Body of pancreas (tissue), 4 donors: ENCODE measurements at regions not wholly inside any gene's neighbourhood (a gene's known extent, or its start where the extent isn't known, plus 50 kb on each side); places are given as distances from the start of the nearest gene placed in this dataset.

Experiments
- POLR2A ChIP-seq, 3 donors: fragments of 450-650 bp; IDR thresholded peaks; one replicate each; pipeline ENCODE4 v1.6.1; 2016; ENCODE audit warnings: antibody characterized with exemption in 3 of 3, mild to moderate bottlenecking in 2 of 3
- TF ChIP-seq, protein P1 (sequence below), 7 experiments: fragments of 450-650 bp in 4 of 7; fragments of 200-600 bp in 3 of 7; sonication (generic) in 3 of 7; IDR thresholded peaks; one replicate each; pipeline ENCODE4 v1.5.1; 2016 to 2019; ENCODE audit warnings: antibody characterized with exemption in 7 of 7

DNA sequence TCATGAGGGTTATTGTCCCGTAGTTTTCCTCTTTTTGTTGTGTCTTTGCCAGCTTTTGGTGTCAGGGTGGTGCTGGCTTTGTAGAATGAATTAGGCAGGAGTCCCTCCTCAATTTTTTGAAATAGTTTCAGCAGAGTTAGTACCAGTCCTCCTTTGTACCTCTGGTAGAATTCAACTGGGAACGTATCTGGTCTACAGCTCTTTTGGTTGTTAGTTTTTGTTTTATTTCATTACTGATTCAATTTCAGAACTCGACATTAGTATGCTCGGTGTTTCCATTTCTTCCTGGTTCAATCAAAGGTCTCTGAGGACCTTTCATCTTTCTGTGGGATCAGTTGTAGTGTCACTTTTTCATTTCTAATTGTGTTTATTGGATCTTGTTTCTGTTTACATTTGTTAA is 1237.0 kb upstream of the PCDH9 start:
- TF ChIP-seq, protein P1, sequence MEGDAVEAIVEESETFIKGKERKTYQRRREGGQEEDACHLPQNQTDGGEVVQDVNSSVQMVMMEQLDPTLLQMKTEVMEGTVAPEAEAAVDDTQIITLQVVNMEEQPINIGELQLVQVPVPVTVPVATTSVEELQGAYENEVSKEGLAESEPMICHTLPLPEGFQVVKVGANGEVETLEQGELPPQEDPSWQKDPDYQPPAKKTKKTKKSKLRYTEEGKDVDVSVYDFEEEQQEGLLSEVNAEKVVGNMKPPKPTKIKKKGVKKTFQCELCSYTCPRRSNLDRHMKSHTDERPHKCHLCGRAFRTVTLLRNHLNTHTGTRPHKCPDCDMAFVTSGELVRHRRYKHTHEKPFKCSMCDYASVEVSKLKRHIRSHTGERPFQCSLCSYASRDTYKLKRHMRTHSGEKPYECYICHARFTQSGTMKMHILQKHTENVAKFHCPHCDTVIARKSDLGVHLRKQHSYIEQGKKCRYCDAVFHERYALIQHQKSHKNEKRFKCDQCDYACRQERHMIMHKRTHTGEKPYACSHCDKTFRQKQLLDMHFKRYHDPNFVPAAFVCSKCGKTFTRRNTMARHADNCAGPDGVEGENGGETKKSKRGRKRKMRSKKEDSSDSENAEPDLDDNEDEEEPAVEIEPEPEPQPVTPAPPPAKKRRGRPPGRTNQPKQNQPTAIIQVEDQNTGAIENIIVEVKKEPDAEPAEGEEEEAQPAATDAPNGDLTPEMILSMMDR (IDR thresholded peaks at IDR 0.05) = no peak
- TF ChIP-seq POLR2A (IDR thresholded peaks at IDR 0.05) = no peak
